Effector memory CD4-positive, alpha-beta T cell (primary cell): ENCODE measurements at regions not wholly inside any gene's neighbourhood (a gene's known extent, or its start where the extent isn't known, plus 50 kb on each side); places are given as distances from the start of the nearest gene placed in this dataset.

Source experiments
- DNase-seq, 3 donors: peaks; one replicate each; pipeline ENCODE4 v3.0.0-alpha.2; 2020
- H3K27ac ChIP-seq: 2 replicates; pipeline ENCODE4 v1.7.0; 2013; ENCODE audit warnings: mild to moderate bottlenecking, low read length, moderate library complexity; ENCODE audit not compliant: insufficient read depth, poor library complexity, severe bottlenecking
- H3K27me3 ChIP-seq: replicated peaks from 2 replicates; pipeline ENCODE4 v1.7.0; 2013; ENCODE audit warnings: mild to moderate bottlenecking, low read length; ENCODE audit not compliant: insufficient read depth, control insufficient read depth, poor library complexity, severe bottlenecking
- H3K36me3 ChIP-seq: 2 replicates; pipeline ENCODE4 v1.7.0; 2013; ENCODE audit warnings: mild to moderate bottlenecking, low read length, moderate library complexity; ENCODE audit not compliant: control insufficient read depth, insufficient read depth
- H3K4me1 ChIP-seq: 2 replicates; pipeline ENCODE4 v1.7.0; 2013; ENCODE audit warnings: low read length, mild to moderate bottlenecking; ENCODE audit not compliant: control insufficient read depth, insufficient read depth, poor library complexity, severe bottlenecking
- H3K4me3 ChIP-seq: 2 replicates; pipeline ENCODE4 v1.7.0; 2013; ENCODE audit warnings: low read length, low read depth, mild to moderate bottlenecking; ENCODE audit not compliant: insufficient read depth, poor library complexity, severe bottlenecking
- H3K9me3 ChIP-seq: 2 replicates; pipeline ENCODE4 v1.7.0; 2013; ENCODE audit warnings: mild to moderate bottlenecking, low read length, moderate library complexity; ENCODE audit not compliant: control insufficient read depth

GRCh38 chr11:70544067-70544773 lies 145.9 kb downstream of the CTTN start:
- Histone ChIP-seq H3K36me3 (no peaks in the 10 kb centered on the region), H3K27ac (no peak overlapping the region), H3K4me1 (no peaks in the 10 kb centered on the region), H3K4me3 (no peak overlapping the region), H3K9me3 (no peaks in the 10 kb centered on the region), H3K27me3 (no peaks in the 10 kb centered on the region)
- no peak for DNase-seq

GRCh38 chr11:70544774-70545609 lies 146.7 kb downstream of the CTTN start:
- Histone ChIP-seq H3K4me3 (no peak overlapping the region), H3K4me1 (no peaks in the 10 kb centered on the region), H3K27ac (no peak overlapping the region), H3K9me3 (no peaks in the 10 kb centered on the region), H3K36me3 (no peaks in the 10 kb centered on the region), H3K27me3 (no peaks in the 10 kb centered on the region)
- DNase-seq, result no peak

- DNase-seq, result no peak
- H3K27ac ChIP-seq, result no peak overlapping the region
- H3K4me3 ChIP-seq, result no peak overlapping the region
- H3K27me3 ChIP-seq, result no peaks in the 10 kb centered on the region
- no peaks in the 10 kb centered on the region for H3K36me3 ChIP-seq
- H3K4me1 ChIP-seq, result no peaks in the 10 kb centered on the region
- H3K9me3 ChIP-seq, result no peaks in the 10 kb centered on the region
Measured at GRCh38 chr11:70545610-70545912, 147.2 kb downstream of the CTTN start.

- H3K4me3 ChIP-seq, result no peak overlapping the region
- no peaks in the 10 kb centered on the region for H3K36me3 ChIP-seq
- H3K4me1 ChIP-seq, result no peaks in the 10 kb centered on the region
- H3K27me3 ChIP-seq, result no peaks in the 10 kb centered on the region
- no peaks in the 10 kb centered on the region for H3K9me3 ChIP-seq
- no peak for DNase-seq
- no peak overlapping the region for H3K27ac ChIP-seq
Measured at GRCh38 chr11:70546191-70546940, 148.0 kb downstream of the CTTN start.

- Histone ChIP-seq H3K4me3 (no peak overlapping the region), H3K27ac (no peak overlapping the region), H3K4me1 (no peaks in the 10 kb centered on the region), H3K27me3 (no peaks in the 10 kb centered on the region), H3K36me3 (no peaks in the 10 kb centered on the region), H3K9me3 (no peaks in the 10 kb centered on the region)
- no peak for DNase-seq
Measured at GRCh38 chr11:70547386-70547785, 149.1 kb downstream of the CTTN start.

GRCh38 chr11:70547821-70548670 lies 149.7 kb downstream of the CTTN start:
- H3K36me3 ChIP-seq, result no peaks in the 10 kb centered on the region
- DNase-seq, result no peak
- no peaks in the 10 kb centered on the region for H3K9me3 ChIP-seq

GRCh38 chr11:70548976-70549375 lies 150.6 kb downstream of the CTTN start:
- Histone ChIP-seq H3K4me1 (no peaks in the 10 kb centered on the region), H3K36me3 (no peaks in the 10 kb centered on the region), H3K9me3 (no peaks in the 10 kb centered on the region), H3K27me3 (no peaks in the 10 kb centered on the region), H3K4me3 (no peak overlapping the region), H3K27ac (no peak overlapping the region)
- no peak for DNase-seq

More at GRCh38 chr11:70547821-70548670, 149.7 kb downstream of the CTTN start:
- Histone ChIP-seq H3K4me1 (no peaks in the 10 kb centered on the region), H3K4me3 (no peak overlapping the region), H3K27ac (no peak overlapping the region), H3K27me3 (no peaks in the 10 kb centered on the region)

GRCh38 chr11:70549386-70549785 lies 151.1 kb downstream of the CTTN start:
- Histone ChIP-seq H3K27me3 (no peaks in the 10 kb centered on the region), H3K4me1 (no peaks in the 10 kb centered on the region), H3K9me3 (no peaks in the 10 kb centered on the region), H3K4me3 (no peak overlapping the region), H3K36me3 (no peaks in the 10 kb centered on the region), H3K27ac (no peak overlapping the region)
- no peak for DNase-seq

- DNase-seq, result no peak
- Histone ChIP-seq H3K4me1 (no peaks in the 10 kb centered on the region), H3K4me3 (no peak overlapping the region), H3K36me3 (no peaks in the 10 kb centered on the region), H3K27me3 (no peaks in the 10 kb centered on the region), H3K9me3 (no peaks in the 10 kb centered on the region), H3K27ac (no peak overlapping the region)
Measured at GRCh38 chr11:70549796-70550195, 151.5 kb downstream of the CTTN start.
